ENCODE measurements at regions not wholly inside any gene's neighbourhood (a gene's known extent, or its start where the extent isn't known, plus 50 kb on each side); places are given as distances from the start of the nearest gene placed in this dataset.

DNA sequence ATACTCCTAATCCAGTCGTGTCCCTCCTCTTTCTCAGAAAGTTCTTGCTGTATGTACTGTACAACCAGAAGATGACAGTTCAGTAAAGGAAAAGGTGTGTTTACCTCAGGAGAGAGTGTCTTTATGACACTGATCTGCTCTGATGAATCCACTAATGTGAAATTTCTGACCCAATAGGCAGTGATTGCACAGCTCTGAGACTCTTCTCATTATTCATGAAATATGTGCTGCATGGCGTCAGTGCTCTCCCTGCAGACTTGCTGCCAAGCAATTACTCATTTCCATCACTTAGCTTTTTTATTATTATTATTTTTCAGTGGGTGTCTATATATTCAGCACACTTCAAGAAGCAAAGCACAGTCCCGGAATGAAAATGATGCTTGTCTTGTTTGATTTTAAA lies 389.0 kb downstream of the RASEF start:
- DNase-seq, result no peak

DNA sequence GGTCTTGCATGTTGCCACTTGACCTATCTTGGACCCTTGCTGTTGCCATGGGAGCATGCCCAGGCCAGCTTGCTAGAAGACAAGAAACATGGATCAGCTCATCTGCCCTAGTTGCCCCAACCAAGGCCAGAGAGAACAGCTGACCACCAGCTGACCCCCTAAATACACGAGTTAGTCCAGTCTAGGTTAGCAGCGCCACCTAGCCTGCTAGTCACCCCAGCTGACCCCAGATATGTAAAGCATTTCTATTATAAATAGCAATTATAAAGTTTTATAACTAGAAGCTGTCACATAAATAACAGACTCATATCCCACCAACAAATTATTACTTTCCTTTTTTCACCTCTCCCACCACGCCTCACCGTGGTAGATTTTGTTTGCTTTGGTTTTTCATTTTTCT lies 387.8 kb downstream of the RASEF start:
- DNase-seq, result no peak

DNA sequence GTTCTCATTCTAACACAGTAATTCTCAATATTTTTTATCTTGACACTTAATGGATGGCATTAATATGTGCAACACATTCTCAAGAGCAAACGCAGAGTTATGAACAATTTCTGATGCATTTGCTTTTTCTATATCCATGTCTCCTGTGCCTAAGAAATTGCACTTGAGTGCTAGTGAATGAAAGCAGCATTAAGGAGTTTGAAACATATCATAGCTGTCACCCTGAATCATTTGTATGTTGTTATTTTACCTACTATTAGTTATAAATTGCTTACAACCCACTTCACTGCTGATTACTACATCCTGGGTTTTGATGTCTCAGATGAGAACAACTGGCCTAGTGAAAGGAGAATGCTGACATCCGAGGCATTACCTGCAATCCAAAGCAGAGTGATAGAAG lies 387.3 kb downstream of the RASEF start:
- no peak for DNase-seq

DNA sequence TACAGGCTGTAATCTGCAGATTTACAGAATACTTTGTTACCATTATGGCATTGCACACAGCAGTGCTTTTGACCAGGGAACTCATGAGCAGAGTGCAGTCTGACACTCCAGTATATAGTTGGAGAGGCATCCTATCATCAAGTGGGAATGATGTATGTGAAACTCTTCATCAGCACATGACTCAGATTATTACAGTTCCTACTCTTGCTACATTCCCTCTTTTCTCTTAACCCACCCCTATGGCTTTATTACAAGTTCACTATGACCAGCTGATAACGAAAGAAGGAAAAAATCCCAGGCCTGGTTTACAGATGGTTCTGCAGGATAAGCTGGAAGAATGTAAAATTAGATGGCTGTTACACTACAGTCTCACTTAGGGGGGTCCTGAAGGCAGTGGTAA lies 385.9 kb downstream of the RASEF start:
- no peak for DNase-seq

DNA sequence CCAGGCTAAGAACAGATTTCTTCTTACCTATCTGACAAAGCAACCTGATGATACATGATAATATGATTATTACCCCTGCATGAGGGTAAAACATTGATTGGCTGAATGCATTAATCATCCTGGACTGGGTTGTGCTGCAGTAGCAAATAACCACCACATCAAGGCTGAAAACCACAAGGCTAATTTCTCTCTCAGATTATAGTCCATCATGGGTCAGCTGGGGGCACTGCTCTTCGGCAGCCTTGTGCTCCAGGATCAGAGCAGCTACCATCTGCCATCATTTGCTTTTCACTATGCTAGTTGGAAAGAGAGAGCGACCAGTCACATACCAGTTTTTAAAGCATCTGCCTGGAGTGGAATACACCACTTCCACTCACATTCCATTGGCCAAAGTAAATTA lies 383.5 kb downstream of the RASEF start:
- no peak for DNase-seq

DNA sequence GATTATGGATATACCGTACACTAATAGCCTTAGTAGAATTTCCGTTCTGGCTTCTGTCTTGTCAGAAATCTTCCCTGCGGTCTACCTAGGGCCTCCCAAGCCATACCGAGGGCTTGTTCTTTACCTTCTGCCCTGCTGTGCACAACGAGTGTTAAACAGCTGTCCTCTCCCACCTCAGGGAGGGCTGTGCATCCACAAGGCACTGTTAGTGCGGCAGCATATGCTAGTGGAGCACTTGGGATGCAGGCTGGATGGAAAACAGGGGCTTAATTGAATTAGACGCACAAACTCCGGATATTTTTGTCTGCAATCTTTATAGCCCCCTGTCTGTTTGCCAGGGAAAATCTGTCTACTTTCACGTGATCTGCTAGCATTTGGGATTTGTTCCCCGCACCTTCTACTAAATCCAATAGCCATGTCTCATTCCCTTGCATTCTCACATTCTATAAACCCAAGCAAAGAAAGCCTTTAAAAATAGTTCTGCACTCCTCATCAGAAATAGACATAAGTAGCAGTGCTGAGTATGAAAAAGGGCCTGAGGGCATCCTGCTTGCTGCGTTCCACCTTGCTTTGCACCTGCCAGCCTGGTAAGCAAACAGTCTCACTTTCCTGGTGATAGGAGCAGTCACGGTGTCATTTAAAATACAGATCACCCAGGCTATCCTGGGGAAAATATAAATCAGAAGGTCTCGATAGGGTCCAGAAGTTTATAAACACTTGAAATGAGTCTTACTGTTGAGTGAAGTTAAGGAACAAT lies 382.6 kb downstream of the RASEF start:
- peak; percentile 12 for DNase-seq

DNA sequence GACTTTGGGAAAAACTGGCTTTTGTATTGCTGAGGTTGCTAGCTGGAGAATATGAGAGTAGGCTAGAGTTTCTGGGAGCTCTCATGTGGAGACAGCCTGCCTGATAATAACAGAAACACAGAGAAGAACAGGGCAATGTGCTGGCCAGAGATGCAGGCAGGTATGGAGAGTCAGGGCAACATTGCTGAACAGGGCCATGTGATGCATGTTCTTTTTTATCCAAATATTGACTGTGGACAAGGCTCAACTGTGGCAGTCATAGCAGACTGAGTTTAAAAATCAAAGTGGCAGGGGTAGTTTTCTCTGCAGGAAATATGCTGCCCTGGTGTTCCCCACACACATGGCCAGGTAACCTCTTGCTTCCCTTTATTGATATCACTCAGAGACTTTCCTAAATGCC lies 381.1 kb downstream of the RASEF start:
- no peak for DNase-seq

DNA sequence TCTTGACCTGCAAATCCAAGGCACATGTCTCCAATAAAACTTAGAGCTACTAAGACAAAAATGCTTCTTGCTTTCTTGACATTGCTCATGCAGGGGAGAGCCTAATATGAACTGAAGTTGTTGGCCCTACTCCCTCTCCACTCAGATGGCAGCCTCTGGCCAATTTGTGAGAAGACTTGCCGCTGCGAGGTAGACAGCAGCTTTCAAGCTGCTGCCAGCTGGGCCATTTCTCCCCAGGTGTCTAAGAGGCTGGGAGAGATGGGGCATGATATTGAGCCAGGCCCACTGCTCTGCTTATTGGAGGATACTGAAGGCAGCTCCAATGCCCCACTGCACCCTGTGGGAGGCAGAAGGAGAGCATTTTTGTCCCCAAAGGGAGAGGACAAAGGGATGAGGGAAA lies 380.5 kb downstream of the RASEF start:
- no peak for DNase-seq

DNA sequence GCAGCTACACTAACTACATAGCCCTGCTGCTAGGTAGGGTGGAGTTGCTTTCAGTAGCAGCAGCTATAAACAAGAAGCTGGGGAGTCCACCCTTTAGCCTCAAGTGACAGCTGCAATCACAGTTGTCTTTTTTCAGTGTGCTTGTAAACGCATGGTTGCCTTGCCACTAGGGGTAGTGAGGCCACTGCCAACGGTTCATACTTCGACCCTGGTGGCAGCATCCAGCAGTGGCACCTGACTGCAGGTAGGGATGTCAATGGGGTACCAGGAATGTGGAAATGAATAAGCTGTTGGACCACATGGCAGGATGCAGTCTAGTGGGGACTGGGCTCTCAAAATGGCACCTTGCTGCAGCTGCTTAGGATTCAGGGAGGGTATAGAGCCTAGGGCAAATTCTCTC lies 367.2 kb downstream of the RASEF start:
- no peak for DNase-seq

DNA sequence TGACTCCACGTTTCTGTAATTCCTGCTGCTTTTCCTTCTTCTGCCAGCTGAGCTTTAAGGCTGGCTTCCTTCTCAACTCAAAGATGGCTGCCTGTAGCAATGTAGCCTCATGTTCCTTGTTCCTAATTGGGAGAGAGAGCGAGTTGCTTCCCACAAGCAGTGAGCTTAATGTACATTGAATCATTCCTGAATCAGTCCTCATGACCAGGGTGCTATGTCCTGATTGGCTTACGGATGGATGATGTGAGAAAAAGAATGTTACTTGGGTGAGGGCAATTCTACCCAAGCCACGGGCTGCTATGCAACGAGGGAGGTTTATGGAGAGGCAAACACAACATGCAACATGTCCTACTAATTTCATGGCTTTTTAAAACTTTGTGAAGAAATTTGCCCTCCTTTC lies 356.2 kb downstream of the RASEF start:
- DNase-seq, result no peak

DNA sequence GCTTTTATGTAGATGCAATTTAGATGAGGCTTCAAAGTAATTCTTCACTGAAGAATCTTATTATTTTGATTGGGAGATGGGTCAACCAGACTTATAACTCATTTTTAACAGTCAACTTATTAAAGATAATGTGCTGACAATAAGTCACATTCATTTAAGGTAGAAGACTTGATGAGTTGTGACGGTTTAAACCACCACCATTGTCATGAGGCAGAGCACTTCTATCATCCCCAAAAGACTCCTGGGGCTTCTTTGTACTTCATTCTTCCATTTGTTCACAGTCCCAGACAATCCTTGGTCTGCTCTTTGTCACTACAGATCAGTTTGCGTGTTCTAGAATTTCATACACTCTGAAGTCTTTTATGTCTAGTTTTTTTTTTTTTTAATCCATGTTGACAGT lies 346.1 kb downstream of the RASEF start:
- DNase-seq, result no peak

DNA sequence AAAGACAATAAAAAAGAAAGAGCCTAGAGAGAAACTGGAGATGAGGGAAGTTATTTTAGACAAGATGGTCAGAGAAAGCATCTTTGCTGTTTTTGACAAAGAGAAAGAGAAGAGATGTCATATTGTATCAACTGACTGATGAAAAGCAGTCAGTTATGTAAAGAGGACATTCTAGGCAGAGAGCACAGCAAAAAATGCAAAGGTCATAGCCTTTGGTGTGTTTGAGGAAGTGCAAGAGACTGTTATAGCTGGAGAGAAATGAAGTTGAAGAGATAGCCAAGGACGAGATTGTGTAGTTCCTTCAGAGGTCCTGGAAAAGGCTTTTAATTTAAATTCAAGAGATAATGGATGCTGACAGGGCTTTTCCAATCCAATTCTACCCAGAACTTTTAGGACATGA lies 342.4 kb downstream of the RASEF start:
- no peak for DNase-seq

DNA sequence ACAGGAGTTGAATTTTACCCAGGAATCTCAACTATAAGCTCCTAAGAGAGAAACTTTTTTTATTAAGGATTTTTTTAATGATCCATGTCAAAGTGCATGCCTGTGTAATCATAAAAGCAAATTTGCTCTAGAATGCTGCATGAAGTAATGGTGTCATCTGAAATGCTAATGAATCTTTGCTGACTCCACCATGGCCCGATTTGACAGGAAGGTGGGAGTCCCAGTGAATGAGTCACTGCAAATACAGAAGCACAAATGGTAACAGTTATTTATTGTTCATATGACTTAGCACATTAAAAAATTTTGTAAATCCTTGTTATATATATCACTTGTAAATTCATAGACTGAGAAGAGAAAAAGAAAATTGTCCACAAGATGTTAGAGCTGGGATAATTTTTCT lies 341.3 kb downstream of the RASEF start:
- DNase-seq, result no peak

DNA sequence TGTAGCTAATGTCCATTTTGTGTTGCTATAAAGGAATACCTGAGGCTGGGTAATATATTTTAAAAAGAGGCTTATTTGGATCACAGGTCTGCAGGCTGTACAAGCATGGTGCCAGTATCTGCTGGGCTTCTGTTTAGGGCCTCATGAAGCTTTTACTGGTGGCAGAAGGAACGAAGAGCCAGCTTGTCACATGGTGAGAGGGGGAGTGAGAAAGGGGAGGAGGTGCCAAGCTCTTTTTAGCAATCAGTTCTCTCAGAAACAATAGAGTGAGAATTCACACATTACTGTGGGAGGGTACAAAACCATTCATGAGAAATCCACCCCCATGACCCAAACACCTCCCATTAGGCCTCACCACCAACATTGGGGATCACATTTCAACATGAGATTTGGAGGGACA lies 340.9 kb downstream of the RASEF start:
- DNase-seq, result no peak

DNA sequence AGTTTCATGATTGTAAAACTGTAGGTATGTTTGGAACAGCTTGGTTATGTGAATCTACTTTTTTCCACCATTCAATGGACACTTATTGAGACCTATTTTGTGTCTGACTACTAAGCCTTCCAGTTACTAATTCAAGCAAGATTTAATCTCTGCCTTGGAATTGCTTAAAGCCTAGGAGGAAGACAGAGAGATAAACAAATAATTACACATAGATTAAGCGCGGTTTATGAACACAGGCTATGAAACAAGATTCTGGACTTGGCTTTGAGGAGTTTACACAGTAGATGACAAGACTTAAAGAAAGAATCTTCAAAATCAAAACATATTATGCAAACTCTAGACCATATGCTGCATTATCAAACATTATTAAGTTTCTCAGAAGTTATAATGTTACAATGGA lies 340.4 kb downstream of the RASEF start:
- no peak for DNase-seq

DNA sequence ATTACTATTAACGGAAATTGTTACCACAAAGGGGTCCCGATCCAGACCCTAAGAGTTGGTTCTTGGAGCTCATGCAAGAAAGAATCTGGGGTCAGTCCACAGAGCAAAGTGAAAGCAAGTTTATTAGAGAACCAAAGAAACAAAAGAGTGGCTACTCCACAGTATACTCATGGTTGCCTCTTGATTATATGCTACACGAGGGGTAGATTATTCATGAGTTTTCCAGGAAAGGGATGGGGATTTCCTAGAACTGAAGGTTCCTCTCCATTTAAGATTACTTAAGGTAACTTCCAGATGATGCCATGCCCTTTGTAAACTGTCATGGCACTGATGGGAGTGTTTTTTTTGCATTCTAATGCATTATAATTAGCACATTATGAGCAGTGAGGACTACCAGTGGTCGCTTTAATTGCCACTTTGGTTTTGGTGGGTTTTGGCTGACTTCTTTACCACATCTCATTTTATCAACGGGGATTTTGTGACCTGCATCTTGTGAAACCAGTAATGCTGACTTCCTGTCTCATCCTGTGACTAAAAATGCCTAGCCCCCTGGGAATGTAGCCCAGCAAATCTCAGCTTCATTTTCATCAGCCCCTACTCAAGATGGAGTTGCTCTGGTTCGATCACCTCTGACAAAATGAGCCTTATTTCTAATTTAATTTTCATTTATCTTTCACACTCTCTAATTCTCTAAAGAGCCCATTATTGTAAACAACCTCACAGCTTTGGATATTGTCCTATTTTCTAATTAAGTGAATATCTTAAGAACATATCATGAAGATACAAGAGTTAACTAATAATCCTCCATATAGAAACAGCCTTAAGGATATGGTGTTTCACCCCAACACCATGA lies 336.3 kb downstream of the RASEF start:
- DNase-seq, result no peak

DNA sequence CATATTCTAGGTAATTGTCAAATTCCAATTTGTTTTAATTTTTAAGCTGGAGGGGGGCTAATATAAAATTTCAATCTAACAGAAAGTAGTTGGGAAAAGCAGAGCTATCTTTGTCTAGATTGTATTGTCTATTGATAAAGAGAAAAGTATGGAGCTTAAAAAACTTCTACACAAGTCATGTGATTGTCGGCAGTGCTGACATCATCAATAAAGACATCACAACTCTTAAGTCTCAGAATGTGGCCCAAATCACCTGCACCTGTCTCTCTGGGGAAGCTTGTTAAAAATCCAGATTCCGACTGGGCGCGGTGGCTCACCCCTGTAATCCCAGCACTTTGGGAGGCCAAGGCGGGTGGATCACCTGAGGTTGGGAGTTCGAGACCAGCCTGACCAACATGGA lies 333.8 kb downstream of the RASEF start:
- no peak for DNase-seq

DNA sequence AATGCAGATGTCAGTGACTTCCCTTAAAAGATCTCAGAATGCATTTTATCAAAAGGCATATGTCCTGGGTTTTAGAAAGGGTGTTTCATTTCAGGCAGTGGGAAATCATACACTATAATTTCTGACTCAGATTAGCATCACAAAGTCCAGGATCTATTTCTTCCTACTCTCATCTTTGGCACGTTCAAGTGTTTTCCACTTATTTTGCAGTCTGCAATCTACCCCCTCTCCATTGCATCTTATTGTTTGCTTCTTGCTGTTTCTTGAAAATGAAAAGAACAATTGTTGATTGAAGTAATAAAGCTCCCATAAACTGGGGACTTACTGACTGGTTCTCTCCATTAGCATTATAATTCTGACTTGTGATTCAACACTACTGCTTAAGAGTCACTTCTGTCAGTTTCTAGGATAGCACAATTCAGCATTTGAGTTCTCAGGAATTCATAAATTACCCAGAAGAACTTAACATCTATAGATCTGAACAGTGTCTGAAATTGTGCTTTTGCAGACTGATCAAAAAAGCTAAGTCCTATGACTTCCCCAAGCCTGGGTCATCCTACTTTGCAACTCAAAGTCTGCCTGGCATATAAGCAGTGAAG lies 332.9 kb downstream of the RASEF start:
- no peak for DNase-seq

DNA sequence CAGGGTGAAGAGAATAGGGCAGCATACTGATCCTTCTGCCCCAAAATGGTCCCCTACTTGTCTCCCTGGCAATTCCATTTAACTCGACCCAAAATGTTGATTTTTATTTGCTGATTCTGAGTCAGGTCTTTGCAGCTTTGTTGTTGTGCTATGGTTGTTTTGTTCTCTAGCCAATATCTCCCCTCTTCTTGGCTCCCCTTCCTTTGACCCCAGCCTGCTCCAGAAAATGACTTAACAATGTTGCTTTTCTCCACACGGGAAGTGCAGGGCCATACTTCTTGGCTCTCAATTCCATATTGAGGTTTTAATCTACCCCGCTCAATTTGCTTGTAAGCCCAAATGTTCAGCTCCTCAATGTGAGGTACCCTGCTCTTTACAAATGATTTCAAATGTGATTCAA lies 330.0 kb downstream of the RASEF start:
- DNase-seq, result no peak

DNA sequence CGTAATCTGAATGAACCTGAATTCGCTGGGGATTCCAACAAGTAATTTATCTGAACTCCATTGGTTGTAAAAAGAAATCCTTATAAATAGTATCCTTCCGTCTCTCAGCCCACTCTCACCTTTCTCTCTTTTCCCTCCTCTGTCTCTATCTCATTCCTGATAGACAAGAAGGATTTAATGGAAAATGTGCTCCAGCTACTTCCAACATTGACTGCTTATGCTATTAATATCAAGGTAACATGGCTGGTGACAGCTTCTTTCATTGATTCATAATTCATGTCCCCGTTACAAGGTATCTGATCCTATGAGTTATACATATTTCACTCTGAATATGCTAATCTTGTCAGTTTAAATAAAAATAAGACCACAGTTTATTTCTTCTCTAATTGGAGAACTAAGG lies 326.8 kb downstream of the RASEF start:
- no peak for DNase-seq

DNA sequence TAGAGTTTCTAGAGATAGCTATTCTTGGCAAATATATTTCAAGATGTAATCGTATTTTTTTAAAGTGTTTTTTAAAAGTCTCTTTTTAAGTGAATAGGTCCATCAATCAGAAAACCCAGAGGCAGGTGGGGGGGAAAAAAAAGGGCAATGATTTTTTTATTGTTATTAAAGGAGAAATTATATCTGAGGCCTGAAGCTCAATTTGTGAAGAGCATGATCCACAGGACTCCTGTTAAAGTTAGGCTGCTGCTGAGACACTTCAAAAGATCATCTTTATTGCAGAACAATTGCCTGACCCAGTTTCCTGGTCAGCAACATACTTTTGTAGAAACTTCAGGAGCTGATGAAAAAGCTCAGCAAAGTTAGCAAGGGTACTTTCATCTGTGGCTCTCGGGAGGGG lies 326.2 kb downstream of the RASEF start:
- no peak for DNase-seq

DNA sequence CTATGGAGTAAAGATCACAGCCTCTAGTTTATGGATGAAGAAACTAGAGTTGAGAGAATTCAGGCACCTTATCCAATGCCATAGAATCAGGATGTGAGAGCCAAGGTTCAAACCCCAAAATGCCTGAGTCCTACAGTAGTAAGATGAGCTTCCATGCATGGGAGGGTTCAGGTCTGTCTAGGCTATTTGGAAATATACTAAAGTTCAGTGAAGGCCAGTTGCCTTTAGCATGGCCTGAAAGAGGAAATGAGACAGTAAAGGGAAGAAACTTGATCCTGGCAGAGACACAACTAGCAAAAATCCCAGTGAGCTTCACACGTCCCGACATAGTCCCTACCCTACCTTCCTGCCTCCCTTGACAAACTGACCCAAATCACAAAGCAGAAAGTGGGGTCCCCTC lies 317.0 kb downstream of the RASEF start:
- DNase-seq, result no peak

DNA sequence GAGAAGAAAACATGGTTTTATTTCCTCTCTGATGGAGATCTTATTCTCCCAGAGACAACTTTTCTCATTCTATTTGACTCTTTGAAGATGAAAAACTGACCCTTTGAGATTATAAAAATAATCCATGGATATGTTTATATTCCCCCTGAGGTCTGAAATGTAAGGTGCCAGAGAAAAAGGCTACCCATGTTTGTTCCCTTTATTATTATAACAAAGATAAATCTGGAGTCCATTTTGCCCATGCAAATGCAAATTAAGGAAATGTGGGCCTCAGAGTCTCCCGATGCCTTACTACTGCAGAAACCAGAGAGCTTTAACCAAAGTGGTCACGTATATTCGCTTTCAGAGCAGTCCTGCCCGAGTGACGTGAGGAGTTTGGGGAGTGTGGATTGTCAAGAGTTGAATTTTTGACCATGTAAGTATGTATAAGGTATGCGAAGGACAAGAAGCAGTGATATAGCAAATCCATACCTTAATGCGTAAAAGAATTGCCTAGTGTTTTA lies 312.5 kb downstream of the RASEF start:
- DNase-seq, result no peak

DNA sequence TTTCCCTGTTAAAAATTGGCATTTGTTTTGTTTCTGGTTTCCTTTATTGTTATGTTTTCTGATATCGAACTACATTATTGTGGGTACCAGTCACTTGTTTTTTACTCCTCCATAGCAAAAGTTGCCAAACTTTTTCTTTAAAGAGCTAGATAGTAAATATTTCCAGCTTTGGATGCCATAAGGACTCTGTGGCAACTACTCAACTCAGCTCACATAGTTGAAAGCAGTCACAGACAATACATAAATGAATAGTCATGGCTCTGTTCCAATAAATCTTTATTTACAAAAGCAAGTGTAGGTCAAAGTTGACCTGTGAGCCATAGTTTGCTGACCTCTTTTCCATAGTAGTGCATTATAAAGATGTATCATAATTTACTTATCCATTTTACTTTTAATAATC lies 305.0 kb downstream of the RASEF start:
- no peak for DNase-seq
